ENCODE measurements at regions not wholly inside any gene's neighbourhood (a gene's known extent, or its start where the extent isn't known, plus 50 kb on each side); places are given as distances from the start of the nearest gene placed in this dataset.
A peak's percentile ranks its signal among the peaks of the same experiment; 100 is the strongest.

- H3K4me3 ChIP-seq (ENCODE audit: low read depth, low read length): peak overlapping the region; percentile 64
- POLR2A ChIA-PET: interaction anchor here (0.6 to 6.6 kb wide), 19 partner anchors 15 to 1737 kb away, joined by 3 to 336 read pairs (median 5); a partner anchor contains a TSS
- BruUV-seq (replicated peaks): TSS peak; percentile 72
- no peaks in the 10 kb centered on the region for H3K9me3 ChIP-seq
- no peak for TF ChIP-seq CTCF (IDR thresholded peaks at IDR 0.05; ENCODE audit: insufficient read depth in 1 of 2, low read depth in 1 of 2, low read length in 1 of 2, severe bottlenecking in 1 of 2, unreplicated experiment in 1 of 2)
- DNase-seq: peak; percentile 86 to 93
- H3K36me3 ChIP-seq (ENCODE audit: control insufficient read depth, insufficient read depth, low read length): no peaks in the 10 kb centered on the region
- peaks cover 45% of the 10 kb centered on the region for H3K4me1 Mint-ChIP-seq (ENCODE audit: low read depth, unreplicated experiment)
- peaks cover 15% of the 10 kb centered on the region for H3K27me3 Mint-ChIP-seq (ENCODE audit: insufficient read depth, unreplicated experiment)
- H3K4me1 ChIP-seq: peaks cover 10% of the 10 kb centered on the region
- peak overlapping the region; percentile 86 for H3K4me3 Mint-ChIP-seq (ENCODE audit: unreplicated experiment)
- no peaks in the 10 kb centered on the region for H3K9me3 Mint-ChIP-seq (ENCODE audit: unreplicated experiment)
- CTCF ChIA-PET: interaction anchor here (2.3 kb wide), 1 partner anchor 32 kb away, joined by 7 read pairs; a partner anchor contains a TSS
- H3K36me3 Mint-ChIP-seq (ENCODE audit: insufficient read depth, unreplicated experiment): peaks cover 65% of the 10 kb centered on the region
- H3K27ac Mint-ChIP-seq (ENCODE audit: unreplicated experiment): peak overlapping the region; percentile 98
- intact Hi-C loops (cut with micrococcal nuclease; ENCODE audit: unreplicated experiment): loop anchor here (2.0 to 5.0 kb wide), 2 partner anchors 123 to 991 kb away; a partner anchor contains a TSS
- no peaks in the 10 kb centered on the region for H3K27me3 ChIP-seq (replicated peaks; ENCODE audit: control insufficient read depth, insufficient read depth, low read length)
These were observed 69.0 kb downstream of the HFE start for GRCh38 chr6:26156105-26156849.

- DNase-seq: no peak
- H3K4me3 ChIP-seq (ENCODE audit: low read depth, low read length): peak overlapping the region; percentile 64
- Mint-ChIP-seq H3K4me1 (ENCODE audit: low read depth, unreplicated experiment) (peaks cover 45% of the 10 kb centered on the region), H3K9me3 (ENCODE audit: unreplicated experiment) (no peaks in the 10 kb centered on the region), H3K27ac (ENCODE audit: unreplicated experiment) (peak overlapping the region; percentile 98), H3K4me3 (ENCODE audit: unreplicated experiment) (peak overlapping the region; percentile 86), H3K36me3 (ENCODE audit: insufficient read depth, unreplicated experiment) (peaks cover 65% of the 10 kb centered on the region), H3K27me3 (ENCODE audit: insufficient read depth, unreplicated experiment) (peaks cover 15% of the 10 kb centered on the region)
- ChIA-PET POLR2A (interaction anchor here (0.5 to 6.6 kb wide), 21 partner anchors 11 to 1736 kb away, joined by 3 to 336 read pairs (median 7); a partner anchor contains a TSS), CTCF (interaction anchor here (2.3 kb wide), 1 partner anchor 33 kb away, joined by 7 read pairs; a partner anchor contains a TSS)
- intact Hi-C loops (cut with micrococcal nuclease; ENCODE audit: unreplicated experiment): loop anchor here (1.0 to 5.0 kb wide), 4 partner anchors 33 to 990 kb away; a partner anchor contains a TSS
- H3K9me3 ChIP-seq: no peaks in the 10 kb centered on the region
- no peaks in the 10 kb centered on the region for H3K27me3 ChIP-seq (replicated peaks; ENCODE audit: control insufficient read depth, insufficient read depth, low read length)
- no peak for TF ChIP-seq CTCF (IDR thresholded peaks at IDR 0.05; ENCODE audit: insufficient read depth in 1 of 2, low read depth in 1 of 2, low read length in 1 of 2, severe bottlenecking in 1 of 2, unreplicated experiment in 1 of 2)
- H3K4me1 ChIP-seq: peaks cover 5% of the 10 kb centered on the region
- no peaks in the 10 kb centered on the region for H3K36me3 ChIP-seq (ENCODE audit: control insufficient read depth, insufficient read depth, low read length)
- BruUV-seq (replicated peaks): no TSS peak
These were observed 69.6 kb downstream of the HFE start for GRCh38 chr6:26156850-26157250.

GRCh38 chr6:26157251-26158075, 70.2 kb downstream of the HFE start:
- Histone ChIP-seq H3K4me1 (peaks cover 5% of the 10 kb centered on the region; the same call in 1 of the 2 replicates), H3K4me3 (ENCODE audit: low read depth, low read length) (peak overlapping the region; percentile 64), H3K9me3 (no peaks in the 10 kb centered on the region), H3K36me3 (ENCODE audit: control insufficient read depth, insufficient read depth, low read length) (no peaks in the 10 kb centered on the region), H3K27me3 (replicated peaks; ENCODE audit: control insufficient read depth, insufficient read depth, low read length) (no peaks in the 10 kb centered on the region)
- Mint-ChIP-seq H3K4me1 (ENCODE audit: low read depth, unreplicated experiment) (peaks cover 42% of the 10 kb centered on the region), H3K27ac (ENCODE audit: unreplicated experiment) (peak overlapping the region; percentile 98), H3K4me3 (ENCODE audit: unreplicated experiment) (peak overlapping the region; percentile 86), H3K9me3 (ENCODE audit: unreplicated experiment) (no peaks in the 10 kb centered on the region), H3K27me3 (ENCODE audit: insufficient read depth, unreplicated experiment) (peaks cover 15% of the 10 kb centered on the region), H3K36me3 (ENCODE audit: insufficient read depth, unreplicated experiment) (peaks cover 70% of the 10 kb centered on the region)
- peak; percentile 89 to 90 for DNase-seq
- POLR2A ChIA-PET: interaction anchor here (0.5 to 6.6 kb wide), 28 partner anchors 10 to 1736 kb away, joined by 3 to 336 read pairs (median 8); a partner anchor contains a TSS
- intact Hi-C loops (cut with micrococcal nuclease; ENCODE audit: unreplicated experiment): loop anchor here (1.0 to 5.0 kb wide), 7 partner anchors 14 to 990 kb away; a partner anchor contains a TSS
- CTCF ChIA-PET: interaction anchor here (2.3 kb wide), 1 partner anchor 33 kb away, joined by 7 read pairs; a partner anchor contains a TSS
- TF ChIP-seq CTCF (IDR thresholded peaks at IDR 0.05; ENCODE audit: insufficient read depth in 1 of 2, low read depth in 1 of 2, low read length in 1 of 2, severe bottlenecking in 1 of 2, unreplicated experiment in 1 of 2): no peak
- TSS peak; percentile 100 for BruUV-seq (replicated peaks)

All from Caco-2 (cell line).